ENCODE measurements at regions not wholly inside any gene's neighbourhood (a gene's known extent, or its start where the extent isn't known, plus 50 kb on each side); places are given as distances from the start of the nearest gene placed in this dataset.

DNA sequence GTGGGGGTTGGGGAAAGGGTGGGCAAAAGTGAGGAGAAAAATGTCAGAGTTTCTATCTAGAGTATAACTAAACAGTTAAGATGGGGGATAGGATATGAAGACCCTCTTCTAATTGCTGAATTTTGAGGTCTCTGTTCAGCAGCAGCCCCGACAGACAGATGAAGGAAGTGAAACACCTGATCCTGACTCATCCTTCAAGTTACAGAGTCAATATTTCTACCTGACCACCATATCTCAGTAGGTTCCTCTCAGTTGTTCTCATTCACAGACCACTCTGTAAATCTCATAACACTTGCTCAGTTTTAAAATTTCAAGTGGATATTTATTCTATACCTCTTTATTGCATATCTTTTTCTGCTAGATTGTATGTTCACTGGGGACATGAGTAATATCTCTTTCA lies 69.5 kb downstream of the CCDC54 start:
- H3K36me3 Mint-ChIP-seq, result no peaks in the 10 kb centered on the region
- H3K4me3 Mint-ChIP-seq, result no peak overlapping the region
- H3K36me3 ChIP-seq (ENCODE audit: control insufficient read depth in 2 of 2, extremely low read depth in 1 of 2, insufficient read depth in 1 of 2, low read length in 1 of 2), result no peaks in the 10 kb centered on the region
- peaks cover 0 to 5% of the 10 kb centered on the region in 2 donors for H3K27me3 Mint-ChIP-seq
- ATAC-seq (replicated peaks in 1 of 4) (no peak), DNase-seq (no peak)
- POLR2A ChIA-PET, result no interaction called here
- no peaks in the 10 kb centered on the region for H3K4me1 ChIP-seq (ENCODE audit: control insufficient read depth in 1 of 2, extremely low read depth in 1 of 2, insufficient read depth in 2 of 2, low read length in 2 of 2)
- H3K9me3 ChIP-seq, result no peaks in the 10 kb centered on the region
- WGBS (ENCODE audit: insufficient coverage), result 43% methylated on average over 1 of the region's 1 CpG
- H3K27ac ChIP-seq (ENCODE audit: low read length), result no peak overlapping the region
- CTCF ChIA-PET, result no interaction called here
- no peaks in the 10 kb centered on the region for H3K9me3 Mint-ChIP-seq
- no peak overlapping the region for H3K4me3 ChIP-seq (ENCODE audit: control insufficient read depth in 1 of 2, extremely low read depth in 1 of 2, low read length in 1 of 2)
- no peak overlapping the region for H3K27ac Mint-ChIP-seq
- no peaks in the 10 kb centered on the region for H3K27me3 ChIP-seq (replicated peaks in 1 of 2; ENCODE audit: control insufficient read depth in 2 of 2, extremely low read depth in 1 of 2, insufficient read depth in 2 of 2, low read length in 1 of 2)
- no peaks in the 10 kb centered on the region for H3K4me1 Mint-ChIP-seq

DNA sequence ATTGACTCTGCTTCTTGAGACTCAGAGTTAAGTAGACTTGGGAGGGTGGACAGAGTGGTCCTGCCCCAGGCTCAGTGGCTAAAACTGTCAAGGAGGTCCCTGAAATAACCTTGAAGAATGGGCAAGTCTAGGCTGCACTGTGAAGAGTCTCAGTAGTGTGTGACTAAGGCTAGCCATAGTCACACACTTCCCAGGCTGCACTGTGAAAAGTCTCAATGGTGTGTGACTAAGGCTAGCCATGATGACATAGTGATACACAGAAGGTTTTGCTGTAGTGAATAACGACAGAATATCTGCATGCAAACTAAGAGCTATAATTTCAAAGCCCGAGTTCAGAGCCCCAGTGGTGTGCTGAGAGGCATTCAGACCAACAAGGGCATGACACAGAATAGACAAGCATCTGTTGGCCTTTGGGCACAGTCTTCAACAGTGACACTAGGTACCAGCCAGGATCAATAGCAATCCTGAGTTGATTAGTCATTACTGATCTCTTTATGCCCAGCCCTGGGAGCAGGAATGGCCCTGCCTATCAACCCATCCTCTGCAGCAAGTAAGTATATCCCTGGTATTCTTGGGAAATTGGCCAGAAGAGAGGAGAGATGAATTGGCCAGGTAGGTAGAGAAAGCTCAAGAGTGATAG lies 72.4 kb upstream of the BBX start:
- Histone ChIP-seq H3K27me3 (replicated peaks in 1 of 2; ENCODE audit: control insufficient read depth in 2 of 2, extremely low read depth in 1 of 2, insufficient read depth in 2 of 2, low read length in 1 of 2) (peaks cover 0 to 5% of the 10 kb centered on the region in 2 experiments), H3K4me1 (ENCODE audit: control insufficient read depth in 1 of 2, extremely low read depth in 1 of 2, insufficient read depth in 2 of 2, low read length in 2 of 2) (no peaks in the 10 kb centered on the region), H3K27ac (ENCODE audit: low read length) (no peak overlapping the region), H3K4me3 (ENCODE audit: control insufficient read depth in 1 of 2, extremely low read depth in 1 of 2, low read length in 1 of 2) (no peak overlapping the region), H3K9me3 (no peaks in the 10 kb centered on the region), H3K36me3 (ENCODE audit: control insufficient read depth in 2 of 2, extremely low read depth in 1 of 2, insufficient read depth in 1 of 2, low read length in 1 of 2) (no peaks in the 10 kb centered on the region)
- H3K27me3 Mint-ChIP-seq, result peaks cover 5 to 6% of the 10 kb centered on the region in 2 donors
- no peaks in the 10 kb centered on the region for H3K4me1 Mint-ChIP-seq
- H3K9me3 Mint-ChIP-seq, result no peaks in the 10 kb centered on the region
- POLR2A ChIA-PET, result no interaction called here
- H3K4me3 Mint-ChIP-seq, result no peak overlapping the region
- no peaks in the 10 kb centered on the region for H3K36me3 Mint-ChIP-seq
- no peak overlapping the region for H3K27ac Mint-ChIP-seq
- no peak for DNase-seq
- CTCF ChIA-PET, result no interaction called here
- ATAC-seq (replicated peaks in 1 of 4), result no peak
- 40% methylated on average over 2 of the region's 2 CpGs for WGBS (ENCODE audit: insufficient coverage)

DNA sequence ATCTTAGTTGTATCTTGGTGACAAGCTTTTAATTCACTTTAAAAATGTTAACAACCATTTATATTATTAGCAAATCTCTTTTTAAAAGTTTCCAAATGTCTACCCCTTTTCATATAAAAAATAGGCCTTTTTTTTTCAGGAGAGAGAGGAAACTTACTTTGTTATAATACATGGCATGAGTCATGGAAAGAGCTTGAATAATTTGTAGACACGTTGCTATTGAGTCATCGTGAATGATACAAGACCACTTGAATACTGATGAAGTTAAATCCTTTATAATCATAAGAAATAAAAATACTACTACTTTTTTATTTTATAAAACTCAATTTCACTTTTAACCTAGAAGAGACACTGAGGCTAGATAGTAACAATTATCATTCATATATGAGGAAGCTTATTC lies 70.3 kb upstream of the BBX start:
- Histone ChIP-seq H3K27ac (ENCODE audit: low read length) (no peak overlapping the region), H3K27me3 (replicated peaks in 1 of 2; ENCODE audit: control insufficient read depth in 2 of 2, extremely low read depth in 1 of 2, insufficient read depth in 2 of 2, low read length in 1 of 2) (peaks cover 0 to 5% of the 10 kb centered on the region in 2 experiments), H3K4me3 (ENCODE audit: control insufficient read depth in 1 of 2, extremely low read depth in 1 of 2, low read length in 1 of 2) (no peak overlapping the region), H3K36me3 (ENCODE audit: control insufficient read depth in 2 of 2, extremely low read depth in 1 of 2, insufficient read depth in 1 of 2, low read length in 1 of 2) (no peaks in the 10 kb centered on the region), H3K4me1 (ENCODE audit: control insufficient read depth in 1 of 2, extremely low read depth in 1 of 2, insufficient read depth in 2 of 2, low read length in 2 of 2) (no peaks in the 10 kb centered on the region), H3K9me3 (no peaks in the 10 kb centered on the region)
- Mint-ChIP-seq H3K9me3 (no peaks in the 10 kb centered on the region), H3K27me3 (peaks cover 5 to 6% of the 10 kb centered on the region in 2 donors), H3K4me1 (no peaks in the 10 kb centered on the region), H3K4me3 (no peak overlapping the region), H3K27ac (no peak overlapping the region), H3K36me3 (no peaks in the 10 kb centered on the region)
- CTCF ChIA-PET, result interaction anchor here (0.7 to 1.2 kb wide), 2 partner anchors 26 to 225 kb away, joined by 3 to 4 read pairs; no protein-coding TSS in a partner anchor
- POLR2A ChIA-PET, result interaction anchor here (0.6 kb wide), 2 partner anchors 30 to 101 kb away, joined by 3 read pairs; no protein-coding TSS in a partner anchor
- ATAC-seq (replicated peaks in 1 of 4), result no peak
- no peak for DNase-seq
- WGBS (ENCODE audit: insufficient coverage), result no CpG with 5 or more reads among the region's 2 CpGs

DNA sequence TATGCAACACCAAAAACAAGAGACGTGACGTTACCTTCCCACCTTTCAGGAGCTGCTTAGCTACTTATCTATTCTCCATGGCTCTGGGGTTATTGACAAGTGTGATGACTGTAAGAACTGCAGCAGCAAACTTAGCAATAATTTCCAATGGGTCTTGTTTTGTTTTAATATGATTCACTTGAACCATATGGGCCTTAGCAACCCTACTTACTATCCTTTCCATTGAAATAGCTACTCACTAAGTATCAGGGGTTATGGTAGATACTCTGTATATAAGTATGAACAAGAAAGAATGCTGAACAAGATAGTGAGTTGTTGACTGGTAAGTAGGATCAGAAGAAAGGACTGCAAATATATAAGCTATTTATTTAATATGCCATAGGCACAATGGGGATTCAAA lies 69.3 kb upstream of the BBX start:
- Mint-ChIP-seq H3K27me3 (peaks cover 1 to 6% of the 10 kb centered on the region in 2 donors), H3K4me3 (no peak overlapping the region), H3K27ac (no peak overlapping the region), H3K4me1 (no peaks in the 10 kb centered on the region), H3K36me3 (no peaks in the 10 kb centered on the region), H3K9me3 (no peaks in the 10 kb centered on the region)
- ChIA-PET POLR2A (interaction anchor here in 1 of 2 donors (0.6 kb wide), 1 partner anchor 562 kb away, joined by 5 read pairs; no protein-coding TSS in a partner anchor), CTCF (interaction anchor here (0.7 to 1.2 kb wide), 3 partner anchors 33 to 224 kb away, joined by 3 read pairs; no protein-coding TSS in a partner anchor)
- Histone ChIP-seq H3K9me3 (no peaks in the 10 kb centered on the region), H3K27me3 (replicated peaks in 1 of 2; ENCODE audit: control insufficient read depth in 2 of 2, extremely low read depth in 1 of 2, insufficient read depth in 2 of 2, low read length in 1 of 2) (peaks cover 0 to 5% of the 10 kb centered on the region in 2 experiments), H3K4me1 (ENCODE audit: control insufficient read depth in 1 of 2, extremely low read depth in 1 of 2, insufficient read depth in 2 of 2, low read length in 2 of 2) (no peaks in the 10 kb centered on the region), H3K36me3 (ENCODE audit: control insufficient read depth in 2 of 2, extremely low read depth in 1 of 2, insufficient read depth in 1 of 2, low read length in 1 of 2) (no peaks in the 10 kb centered on the region), H3K27ac (ENCODE audit: low read length) (no peak overlapping the region), H3K4me3 (ENCODE audit: control insufficient read depth in 1 of 2, extremely low read depth in 1 of 2, low read length in 1 of 2) (no peak overlapping the region)
- WGBS (ENCODE audit: insufficient coverage), result no CpG with 5 or more reads among the region's 2 CpGs
- DNase-seq (no peak), ATAC-seq (replicated peaks in 1 of 4) (no peak)

DNA sequence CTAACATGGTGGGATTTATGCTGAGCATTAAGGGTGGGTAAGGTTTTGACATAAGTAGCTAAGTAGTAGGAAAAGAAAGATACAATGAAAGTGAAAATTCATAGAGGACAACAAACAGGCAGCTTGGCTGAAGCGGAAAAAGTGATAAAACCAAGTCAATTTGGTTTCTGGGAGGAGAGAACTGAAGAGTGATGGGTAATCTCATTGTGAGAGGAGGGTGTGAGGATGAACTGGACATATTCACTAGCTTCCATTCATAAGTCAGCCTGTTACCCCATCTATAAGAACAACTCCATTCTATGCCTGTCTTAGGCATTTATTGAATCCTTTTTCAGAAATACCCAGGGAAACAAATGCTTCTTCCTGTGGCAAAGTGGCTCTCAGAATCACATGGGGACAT lies 67.1 kb upstream of the BBX start:
- no peak overlapping the region for H3K4me3 Mint-ChIP-seq
- H3K9me3 Mint-ChIP-seq, result no peaks in the 10 kb centered on the region
- ATAC-seq (replicated peaks in 1 of 4), result no peak
- no peaks in the 10 kb centered on the region for H3K36me3 Mint-ChIP-seq
- Histone ChIP-seq H3K27me3 (replicated peaks in 1 of 2; ENCODE audit: control insufficient read depth in 2 of 2, extremely low read depth in 1 of 2, insufficient read depth in 2 of 2, low read length in 1 of 2) (peaks cover 0 to 5% of the 10 kb centered on the region in 2 experiments), H3K4me3 (ENCODE audit: control insufficient read depth in 1 of 2, extremely low read depth in 1 of 2, low read length in 1 of 2) (no peak overlapping the region), H3K27ac (ENCODE audit: low read length) (no peak overlapping the region), H3K36me3 (ENCODE audit: control insufficient read depth in 2 of 2, extremely low read depth in 1 of 2, insufficient read depth in 1 of 2, low read length in 1 of 2) (no peaks in the 10 kb centered on the region), H3K9me3 (no peaks in the 10 kb centered on the region), H3K4me1 (ENCODE audit: control insufficient read depth in 1 of 2, extremely low read depth in 1 of 2, insufficient read depth in 2 of 2, low read length in 2 of 2) (no peaks in the 10 kb centered on the region)
- no peak for DNase-seq
- H3K4me1 Mint-ChIP-seq, result no peaks in the 10 kb centered on the region
- H3K27ac Mint-ChIP-seq, result no peak overlapping the region
- ChIA-PET CTCF (interaction anchor here in 1 of 2 donors (1.1 kb wide), 1 partner anchor 34 kb away, joined by 3 read pairs; no protein-coding TSS in a partner anchor), POLR2A (no interaction called here)
- H3K27me3 Mint-ChIP-seq, result peaks cover 0 to 6% of the 10 kb centered on the region in 2 donors
- WGBS (ENCODE audit: insufficient coverage), result 71% methylated on average over 1 of the region's 1 CpG

DNA sequence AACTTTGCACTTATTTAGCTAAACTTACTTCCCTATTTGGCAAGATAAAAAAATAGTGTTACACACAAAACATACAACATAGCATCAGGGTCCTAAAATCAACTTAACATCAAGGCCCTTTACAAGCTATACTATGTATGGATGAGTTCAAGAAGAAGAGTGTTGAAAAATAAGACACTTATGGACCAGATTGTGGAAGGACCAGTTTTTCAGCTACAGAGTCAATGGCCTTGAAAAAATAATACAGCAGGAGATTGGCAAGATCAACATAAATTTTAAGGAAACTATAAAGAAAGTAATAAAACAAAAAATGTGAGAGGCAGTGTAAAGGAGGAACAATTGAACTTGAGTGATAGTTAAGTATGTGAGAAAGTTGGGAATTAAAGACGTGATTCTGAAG lies 66.3 kb upstream of the BBX start:
- Histone ChIP-seq H3K4me3 (ENCODE audit: control insufficient read depth in 1 of 2, extremely low read depth in 1 of 2, low read length in 1 of 2) (no peak overlapping the region), H3K27me3 (replicated peaks in 1 of 2; ENCODE audit: control insufficient read depth in 2 of 2, extremely low read depth in 1 of 2, insufficient read depth in 2 of 2, low read length in 1 of 2) (peaks cover 0 to 5% of the 10 kb centered on the region in 2 experiments), H3K27ac (ENCODE audit: low read length) (no peak overlapping the region), H3K36me3 (ENCODE audit: control insufficient read depth in 2 of 2, extremely low read depth in 1 of 2, insufficient read depth in 1 of 2, low read length in 1 of 2) (no peaks in the 10 kb centered on the region), H3K9me3 (no peaks in the 10 kb centered on the region), H3K4me1 (ENCODE audit: control insufficient read depth in 1 of 2, extremely low read depth in 1 of 2, insufficient read depth in 2 of 2, low read length in 2 of 2) (no peaks in the 10 kb centered on the region)
- Mint-ChIP-seq H3K36me3 (no peaks in the 10 kb centered on the region), H3K4me3 (no peak overlapping the region), H3K9me3 (no peaks in the 10 kb centered on the region), H3K27ac (no peak overlapping the region), H3K27me3 (peaks cover 0 to 6% of the 10 kb centered on the region in 2 donors), H3K4me1 (no peaks in the 10 kb centered on the region)
- 78% methylated on average over 1 of the region's 1 CpG for WGBS (ENCODE audit: insufficient coverage)
- ATAC-seq (replicated peaks in 1 of 4), result no peak
- no peak for DNase-seq
- POLR2A ChIA-PET, result no interaction called here
- CTCF ChIA-PET, result no interaction called here
